ENCODE measurements at regions not wholly inside any gene's neighbourhood (a gene's known extent, or its start where the extent isn't known, plus 50 kb on each side); places are given as distances from the start of the nearest gene placed in this dataset.

DNA sequence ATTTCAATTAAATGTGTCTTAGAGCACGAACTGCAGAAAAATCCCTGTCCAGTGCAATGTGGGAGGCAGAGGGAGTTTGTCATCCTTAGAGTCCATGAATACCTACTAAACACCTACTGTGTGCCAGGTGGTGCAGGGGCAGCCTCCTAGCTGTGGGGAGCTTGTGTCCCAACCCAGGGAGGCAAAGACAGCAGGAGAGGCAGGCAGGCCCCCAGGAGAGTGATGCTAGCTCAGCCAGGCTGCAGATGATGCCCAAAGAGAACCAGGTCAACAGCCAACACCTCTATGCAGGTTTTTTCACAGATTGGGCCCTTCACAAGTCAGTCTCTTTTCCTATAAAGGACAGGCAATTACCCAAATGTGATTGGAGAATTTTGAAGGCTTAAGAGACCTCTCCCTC is 108.2 kb upstream of the UQCRFS1 start:
- DNase-seq (ENCODE audit: low read depth in 4 of 4, low spot score in 3 of 4) = no peak

DNA sequence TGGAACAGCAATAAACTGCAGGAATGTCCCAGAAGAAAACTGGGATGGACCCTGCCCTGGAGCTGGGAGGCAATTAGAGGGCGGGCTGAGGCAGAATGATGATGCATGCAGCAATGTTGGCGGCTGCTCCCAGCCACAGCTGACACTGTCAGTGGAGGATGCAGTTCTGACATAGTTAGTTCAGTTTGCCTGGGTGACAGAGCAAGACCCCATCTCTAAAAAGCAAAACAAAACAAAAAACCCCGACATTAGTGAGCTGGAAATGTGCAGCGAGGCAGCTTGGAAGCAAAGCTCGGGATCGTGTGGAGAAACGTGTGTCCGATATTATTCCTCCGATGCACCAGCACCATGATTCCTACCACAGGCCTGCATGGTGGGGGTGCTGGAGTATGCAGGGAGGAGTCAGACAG is 110.1 kb upstream of the UQCRFS1 start:
- no peak for DNase-seq (ENCODE audit: low read depth in 4 of 4, low spot score in 3 of 4)

DNA sequence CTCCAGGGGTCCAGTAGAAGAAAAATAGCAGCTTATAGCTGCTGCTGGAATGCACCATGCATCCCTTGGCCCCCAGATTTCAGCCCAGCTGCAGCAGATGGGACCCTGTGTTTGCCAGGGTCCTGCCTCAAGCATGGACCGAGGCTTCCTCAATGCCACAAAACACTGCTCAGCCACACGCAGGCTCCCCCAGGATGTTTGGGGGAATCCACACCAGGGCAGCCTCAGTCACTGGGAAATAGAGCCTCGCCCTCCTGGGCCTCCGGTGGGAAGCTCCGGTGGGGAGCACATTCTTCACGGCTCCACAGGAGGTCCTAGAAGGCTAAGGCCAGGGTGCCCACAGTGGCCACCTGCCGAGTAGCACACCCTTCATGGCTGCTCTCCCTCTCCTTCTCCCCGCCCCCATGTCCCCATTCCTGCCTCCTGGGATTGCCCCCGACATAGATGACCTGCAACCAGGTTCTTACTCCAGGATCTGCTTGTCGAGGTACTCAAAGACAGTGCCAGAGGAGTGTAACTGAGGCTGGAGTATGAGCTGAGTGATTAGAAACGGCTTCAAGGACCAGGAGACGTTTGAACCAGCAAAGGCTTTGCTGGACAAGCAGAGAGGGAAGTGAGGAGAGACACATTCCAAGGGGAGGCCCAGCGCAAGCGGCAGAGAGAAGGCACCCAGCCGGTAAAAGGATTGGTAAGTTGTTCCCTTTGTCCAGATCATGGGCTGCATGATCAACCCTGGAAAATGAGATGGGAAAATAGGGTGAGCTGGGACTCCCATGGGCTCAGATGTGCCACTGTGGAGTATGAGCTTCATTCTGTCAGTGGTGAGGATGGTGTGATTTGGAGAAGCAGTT is 110.7 kb upstream of the UQCRFS1 start:
- no peak for DNase-seq (ENCODE audit: low read depth in 4 of 4, low spot score in 3 of 4)

DNA sequence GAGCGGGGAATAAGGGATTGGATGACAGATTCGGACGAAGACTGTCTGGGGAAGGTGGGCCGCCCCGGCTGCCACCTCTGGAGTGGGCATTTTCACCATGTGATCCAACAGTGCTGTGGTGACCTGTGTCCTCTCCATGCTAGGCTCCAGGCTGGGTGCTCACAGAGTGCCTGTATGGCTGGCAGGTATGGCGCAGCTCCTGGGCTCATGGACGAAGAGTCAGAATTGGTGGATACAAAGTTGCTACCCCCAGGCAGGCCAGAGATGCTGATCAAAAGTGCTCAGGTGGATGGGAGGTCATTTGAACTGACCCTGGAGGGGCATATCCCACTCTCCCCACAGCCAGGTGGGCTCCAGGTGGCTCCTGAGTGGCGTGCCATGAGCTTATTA is 111.3 kb upstream of the UQCRFS1 start:
- DNase-seq (ENCODE audit: low read depth in 4 of 4, low spot score in 3 of 4) = no peak

DNA sequence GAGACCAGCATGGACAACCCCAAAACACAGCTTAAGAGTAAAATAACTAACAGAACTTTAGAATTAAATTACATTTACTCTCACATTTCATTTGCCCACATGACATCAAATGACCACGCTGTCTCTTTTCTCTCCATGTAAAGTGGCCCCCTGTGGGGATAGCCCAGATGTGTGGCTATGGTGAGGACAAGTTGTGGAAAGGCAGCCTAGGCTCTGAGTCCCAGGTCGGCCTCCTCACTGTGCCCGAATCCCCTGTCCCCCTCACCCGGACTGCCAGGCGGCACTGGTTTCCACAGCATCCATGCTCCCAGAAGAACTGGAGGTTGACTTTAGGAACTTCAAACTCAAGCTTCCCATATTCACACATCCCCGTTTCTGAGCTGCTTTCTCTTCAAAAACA is 111.8 kb upstream of the UQCRFS1 start:
- DNase-seq (ENCODE audit: low read depth in 4 of 4, low spot score in 3 of 4) = no peak

DNA sequence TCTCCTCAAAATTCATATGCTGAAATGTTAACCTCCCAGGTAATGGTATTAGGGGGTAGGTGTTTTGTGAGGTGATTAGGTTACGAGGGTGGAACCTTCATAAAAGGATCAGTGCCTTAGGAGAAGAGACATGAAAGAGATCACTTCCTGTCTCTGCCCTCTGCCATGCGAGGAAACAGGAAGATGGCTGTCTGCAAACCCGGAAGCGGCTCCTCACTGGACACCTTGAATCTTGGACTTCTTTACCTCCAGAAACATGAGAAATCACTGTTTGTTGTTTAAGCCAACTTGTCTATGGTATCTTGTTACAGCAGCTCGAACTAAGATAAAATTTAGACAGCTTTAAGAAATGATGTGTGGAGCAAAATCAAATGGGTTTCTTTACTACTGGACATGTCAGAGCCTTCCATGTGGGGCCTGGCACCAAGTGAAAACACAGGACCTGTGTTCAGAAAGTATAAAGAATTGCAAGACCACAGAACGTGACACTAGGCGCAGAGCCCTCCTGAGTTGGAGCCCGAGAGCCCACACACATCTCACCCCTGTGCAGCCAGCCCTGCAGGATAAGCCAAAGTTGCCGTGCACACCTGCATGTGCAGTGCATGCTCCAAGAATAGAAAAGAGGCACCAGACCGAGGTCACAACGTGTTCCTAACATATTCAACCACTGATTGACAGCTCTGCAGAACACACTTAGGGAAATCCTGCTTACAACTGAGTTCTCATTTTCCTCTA is 112.5 kb upstream of the UQCRFS1 start:
- DNase-seq (ENCODE audit: low read depth in 4 of 4, low spot score in 3 of 4) = no peak

DNA sequence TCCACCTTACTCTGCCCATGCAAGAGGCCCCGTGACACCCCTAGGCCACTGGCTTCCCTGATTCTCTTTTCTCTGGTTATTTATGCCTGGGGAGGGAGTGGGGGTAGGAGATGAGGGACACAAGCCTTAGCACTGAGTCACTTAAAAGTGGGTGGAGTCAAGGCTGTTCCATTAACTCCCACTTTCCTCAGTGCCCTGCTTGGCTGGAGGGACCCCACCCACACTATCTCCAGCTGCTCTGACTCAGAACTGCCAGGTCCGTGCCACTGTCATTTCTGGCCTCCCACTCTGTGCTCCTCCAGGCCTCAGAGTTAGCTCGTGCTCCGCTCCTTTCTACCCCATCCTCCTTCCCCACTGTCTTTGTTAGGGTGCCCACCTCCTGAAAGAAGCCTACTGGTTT is 113.4 kb upstream of the UQCRFS1 start:
- DNase-seq (ENCODE audit: low read depth in 4 of 4, low spot score in 3 of 4) = no peak

DNA sequence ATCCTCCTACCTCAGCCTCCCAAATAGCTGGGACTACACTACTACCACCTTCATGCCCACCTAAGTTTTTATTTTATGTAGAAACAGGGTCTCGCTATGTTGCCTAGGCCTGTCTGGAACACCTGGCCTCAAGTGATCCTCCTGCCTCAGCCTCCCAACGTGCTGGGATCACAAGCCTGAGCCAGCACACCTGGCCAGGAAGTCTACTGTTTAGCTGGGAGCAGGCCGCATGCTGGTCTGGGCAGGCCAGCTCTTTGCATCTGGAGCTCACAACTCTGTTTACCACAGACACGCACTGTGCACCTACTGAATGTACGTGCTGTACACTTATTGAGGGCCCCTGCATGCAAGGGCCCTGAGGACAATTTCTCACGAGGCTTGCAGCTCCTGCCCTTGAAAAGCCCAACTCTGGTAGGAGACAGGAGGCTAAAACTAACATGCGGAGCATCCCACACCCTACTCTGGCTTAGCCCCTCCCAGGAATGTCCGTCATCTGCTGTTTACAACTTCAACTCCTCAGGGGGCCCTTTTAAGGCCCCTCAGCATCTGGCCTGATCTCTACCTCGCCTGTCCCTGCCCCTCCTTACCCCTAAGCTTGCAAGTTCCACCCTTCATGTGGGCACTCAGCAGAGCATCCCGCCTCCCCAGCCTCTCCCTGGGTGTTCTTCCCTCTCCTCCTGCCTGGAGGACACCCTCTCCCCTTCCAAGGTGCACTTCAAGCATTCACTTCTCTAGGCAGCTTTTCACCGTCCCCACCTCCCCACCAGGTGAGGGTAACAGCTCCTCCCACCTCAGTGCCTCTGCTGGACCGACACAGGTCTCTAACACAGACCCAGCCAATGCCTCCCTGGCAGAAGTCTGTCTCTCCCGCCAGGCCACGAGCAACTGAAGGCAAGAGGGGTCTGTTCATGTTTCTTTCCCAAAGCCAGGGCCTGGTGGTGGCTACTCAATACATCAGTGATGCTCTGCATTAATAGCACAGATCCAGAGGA is 114.2 kb upstream of the UQCRFS1 start:
- no peak for DNase-seq (ENCODE audit: low read depth in 4 of 4, low spot score in 3 of 4)

DNA sequence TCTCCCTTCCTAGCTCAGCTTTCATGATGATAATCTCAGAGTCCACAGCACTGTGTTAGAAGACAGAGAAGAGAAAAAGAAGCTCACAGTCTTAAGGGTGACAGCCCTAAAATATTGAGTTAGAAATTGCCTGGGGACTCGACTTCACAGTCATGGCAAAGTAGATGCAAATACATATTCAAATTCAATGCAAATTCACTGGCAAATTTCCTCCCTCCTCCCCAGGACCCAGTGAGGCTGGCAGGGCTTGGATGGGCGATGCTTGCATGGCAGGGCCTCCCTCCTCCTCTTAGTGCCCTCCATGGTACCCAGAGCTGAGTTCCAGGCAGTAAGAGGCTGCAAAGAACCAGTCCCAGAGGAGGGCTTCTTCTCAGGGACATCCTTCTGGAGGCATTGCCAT is 115.6 kb upstream of the UQCRFS1 start:
- no peak for DNase-seq (ENCODE audit: low read depth in 4 of 4, low spot score in 3 of 4)

DNA sequence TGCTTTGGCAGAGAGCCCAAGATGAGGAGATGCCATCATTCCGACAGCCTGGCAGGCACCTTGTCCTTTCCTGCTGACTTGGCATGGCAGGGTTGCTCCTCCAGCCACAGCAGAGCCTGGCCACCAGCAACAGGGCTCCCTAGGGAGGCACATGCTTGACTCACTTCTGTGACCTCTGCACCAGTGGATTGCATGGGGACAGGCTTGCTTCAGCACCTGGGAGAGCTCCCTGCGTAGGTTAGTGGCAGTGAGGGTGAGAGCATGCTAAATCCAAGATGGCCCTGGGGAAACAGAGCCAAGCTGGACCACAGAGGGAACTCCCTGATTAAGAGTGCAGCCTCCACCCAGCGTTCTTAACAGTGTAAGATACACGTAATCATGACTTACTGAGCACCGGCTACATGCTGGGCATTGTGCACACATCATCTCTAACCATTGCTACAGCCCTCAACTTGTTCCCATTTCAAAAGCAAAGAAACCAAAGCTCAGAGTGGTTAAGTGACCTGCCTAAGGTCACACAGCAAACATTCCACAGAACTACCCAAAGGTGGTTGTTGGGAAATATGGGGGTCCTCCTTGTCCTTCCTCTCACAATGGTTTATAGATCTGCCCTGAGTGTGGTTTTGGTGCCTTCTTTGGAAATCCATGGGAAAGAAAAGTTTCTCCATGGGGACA is 116.6 kb upstream of the UQCRFS1 start:
- DNase-seq (ENCODE audit: low read depth in 4 of 4, low spot score in 3 of 4) = peak; percentile 13 to 49 (median 26)

DNA sequence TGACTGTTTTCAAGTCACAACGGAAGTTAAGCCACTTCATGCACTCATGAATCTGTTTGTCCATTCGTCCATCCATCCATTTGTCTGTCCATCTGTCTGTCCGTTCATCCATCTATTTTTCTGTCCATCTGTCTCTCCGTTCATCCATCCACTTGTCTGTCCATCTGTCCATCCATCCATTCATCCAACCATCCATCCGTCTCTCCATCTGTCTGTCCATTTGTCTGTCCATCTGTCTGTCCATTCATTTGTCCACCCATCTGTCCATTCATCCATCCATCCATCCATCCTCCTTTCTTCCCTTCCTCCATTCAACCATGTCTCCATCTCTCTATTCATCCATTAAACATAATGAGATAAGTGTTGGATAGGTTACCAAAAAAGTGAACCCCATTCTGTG is 123.5 kb upstream of the UQCRFS1 start:
- no peak for DNase-seq (ENCODE audit: low read depth in 4 of 4, low spot score in 3 of 4)

DNA sequence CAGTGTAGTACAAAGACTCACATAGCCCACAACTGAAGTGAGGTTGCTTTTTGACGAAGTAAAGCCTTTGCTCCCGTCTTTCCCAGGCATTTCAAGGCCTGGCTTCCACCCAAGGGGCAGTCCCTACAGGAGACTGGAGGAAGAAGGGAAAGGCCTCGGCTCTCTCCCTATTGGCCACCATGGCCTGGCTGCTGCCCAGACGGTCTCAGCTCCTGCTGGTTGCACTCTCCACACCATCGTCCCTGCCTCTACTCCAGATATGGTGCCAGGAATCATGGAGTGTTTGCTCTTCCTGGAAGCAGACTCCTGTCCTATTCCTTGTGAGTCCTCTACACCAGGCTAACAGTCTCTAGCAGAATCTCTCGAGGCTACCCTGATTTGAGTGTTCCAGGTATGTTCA is 124.1 kb upstream of the UQCRFS1 start:
- no peak for DNase-seq (ENCODE audit: low read depth in 4 of 4, low spot score in 3 of 4)

DNA sequence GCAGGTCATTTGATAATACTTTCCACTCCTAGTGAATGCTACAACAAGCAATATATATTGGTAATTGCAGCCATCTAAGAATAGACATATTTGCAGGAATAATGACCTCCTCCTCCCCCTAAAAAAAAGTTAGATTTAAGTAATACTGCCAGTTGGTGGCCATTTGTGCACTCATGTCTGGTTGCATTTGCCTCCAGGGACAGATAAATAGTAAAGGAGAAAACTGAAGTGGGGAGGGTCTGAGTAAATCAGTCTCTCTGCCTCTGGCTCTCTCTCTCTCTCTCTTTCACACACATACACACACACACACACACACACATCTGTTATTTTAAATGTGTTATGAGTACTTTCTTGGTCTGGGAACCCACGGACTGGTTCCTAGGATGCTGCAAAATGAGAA is 125.5 kb upstream of the UQCRFS1 start:
- DNase-seq (ENCODE audit: low read depth in 4 of 4, low spot score in 3 of 4) = no peak

DNA sequence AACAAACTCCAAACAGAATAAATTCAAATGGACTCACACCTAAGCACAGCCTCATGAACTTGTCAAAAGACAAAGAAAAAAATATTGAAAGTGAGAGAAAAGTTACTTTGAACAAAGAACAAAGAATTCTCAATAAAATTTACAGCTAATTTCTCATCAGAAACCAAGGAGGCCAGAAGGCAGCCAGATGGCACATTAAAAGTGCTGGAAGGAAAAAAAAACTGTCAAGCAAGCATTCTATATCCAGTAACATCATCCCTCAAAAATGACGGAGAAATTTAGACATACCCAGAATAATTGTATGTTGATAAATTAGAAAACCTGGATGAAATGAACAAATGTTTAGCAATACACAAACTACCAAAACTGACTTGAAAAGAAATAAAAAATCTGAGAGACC is 129.8 kb upstream of the UQCRFS1 start:
- DNase-seq (ENCODE audit: low read depth in 4 of 4, low spot score in 3 of 4) = no peak

DNA sequence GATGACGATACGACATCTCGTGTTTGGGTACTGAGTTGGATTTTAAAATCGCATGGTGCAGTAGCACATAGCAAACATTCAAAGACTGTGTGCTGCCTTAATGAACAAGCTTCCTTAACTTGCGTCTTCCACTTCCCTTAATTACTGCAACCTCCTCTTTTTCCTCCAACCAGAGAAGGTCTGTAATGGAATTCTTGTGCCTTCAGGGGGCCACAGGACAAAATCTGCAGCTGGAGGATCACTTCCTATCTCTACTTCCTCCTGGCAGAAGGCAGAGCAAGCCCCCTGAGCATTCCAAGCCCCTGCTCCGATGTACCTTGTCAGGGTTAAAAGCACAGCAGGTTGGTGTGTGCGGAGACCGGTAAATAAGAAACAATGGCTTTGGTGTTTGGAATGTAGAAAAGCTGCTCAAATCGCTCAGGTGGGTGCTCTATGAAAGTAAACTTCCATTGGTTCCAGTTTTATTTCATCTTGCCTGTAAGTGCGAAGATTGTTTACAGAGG is 151.3 kb upstream of the UQCRFS1 start:
- DNase-seq (ENCODE audit: low read depth in 4 of 4, low spot score in 3 of 4) = no peak

DNA sequence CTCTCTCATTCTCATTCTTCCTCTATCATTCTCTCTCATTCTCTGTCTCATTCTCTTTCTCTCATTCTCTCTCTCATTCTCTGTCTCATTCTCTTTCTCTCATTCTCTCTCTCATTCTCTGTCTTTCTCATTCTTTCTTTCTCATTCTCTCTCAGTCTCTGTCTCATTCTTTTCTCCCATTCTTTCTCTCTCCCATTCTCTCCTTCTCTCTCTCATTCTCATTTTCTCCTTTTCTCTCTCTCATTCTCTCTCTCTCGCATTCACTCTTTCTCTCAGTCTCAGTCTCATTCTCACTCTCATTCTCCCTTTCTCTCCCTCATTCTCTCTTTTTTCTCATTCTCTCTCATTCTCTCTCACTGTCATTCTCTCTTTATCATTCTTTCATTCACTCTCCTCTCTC is 152.0 kb upstream of the UQCRFS1 start:
- no peak for DNase-seq (ENCODE audit: low read depth in 4 of 4, low spot score in 3 of 4)

DNA sequence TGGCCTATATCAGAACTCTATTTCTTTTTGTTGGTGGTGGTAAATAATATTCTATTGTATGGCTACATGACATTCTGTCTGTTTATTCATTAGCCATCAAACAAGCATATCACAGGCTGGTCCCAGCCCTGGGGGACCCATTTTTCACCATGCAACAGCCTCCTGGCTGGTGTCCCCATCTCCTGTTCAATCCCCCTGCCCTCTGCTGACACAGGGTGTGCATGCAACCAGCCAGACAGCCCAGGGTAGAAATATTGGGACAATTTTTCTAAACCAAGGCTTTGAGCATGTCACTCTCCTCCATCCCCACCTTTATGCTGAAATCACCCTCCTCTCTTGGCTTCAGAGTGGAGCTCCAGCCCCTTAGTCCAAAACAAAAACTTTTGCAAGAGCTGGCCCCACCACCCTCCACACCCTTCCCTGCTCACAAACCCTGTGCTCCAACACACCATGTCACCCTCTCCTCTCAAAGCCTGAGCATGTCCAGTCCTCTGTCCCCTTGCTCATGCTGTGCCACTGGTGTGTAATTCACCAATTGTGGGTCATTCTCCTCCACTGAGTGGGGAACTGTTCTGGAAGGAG is 153.0 kb upstream of the UQCRFS1 start:
- no peak for DNase-seq (ENCODE audit: low read depth in 4 of 4, low spot score in 3 of 4)

DNA sequence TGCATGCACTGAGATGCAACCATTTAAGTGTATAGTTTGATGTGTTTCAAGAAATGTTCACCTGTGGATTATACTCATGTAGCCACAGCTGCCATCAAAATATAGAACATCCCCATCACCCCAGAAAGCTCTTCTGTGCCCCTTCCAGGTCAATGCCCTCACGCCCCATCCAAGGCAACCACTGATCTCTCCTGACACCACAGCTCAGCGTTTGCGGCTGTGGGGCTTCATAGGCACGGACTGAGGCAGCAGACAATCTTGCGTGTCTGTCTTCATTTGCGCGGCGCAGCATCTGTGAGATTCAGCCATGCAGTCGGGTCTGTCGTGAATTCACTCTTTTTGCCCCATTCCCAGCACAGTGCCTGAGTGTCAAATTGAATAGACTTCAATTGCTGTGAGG is 153.8 kb upstream of the UQCRFS1 start:
- DNase-seq (ENCODE audit: low read depth in 4 of 4, low spot score in 3 of 4) = no peak

DNA sequence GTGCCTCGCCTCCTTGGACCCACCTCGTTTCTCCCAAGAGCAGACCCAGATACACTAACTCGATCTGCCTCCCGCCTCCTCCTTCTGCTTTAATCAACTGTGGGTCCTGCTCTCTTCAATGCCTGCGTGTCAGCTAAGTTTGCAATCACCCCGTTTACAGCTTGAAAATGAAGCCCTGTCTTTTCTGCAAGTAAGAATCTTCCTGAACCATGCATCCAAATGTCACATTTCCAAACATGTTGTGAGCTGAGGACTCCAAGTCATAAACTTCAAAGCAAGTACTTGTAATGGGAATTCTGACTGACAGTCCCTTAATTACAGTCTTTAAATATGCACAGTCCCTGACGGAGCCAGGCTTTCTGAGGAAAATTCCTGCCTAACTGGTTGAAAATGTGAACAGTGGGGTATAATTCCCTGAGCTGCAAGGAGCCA is 154.9 kb upstream of the UQCRFS1 start:
- no peak for DNase-seq (ENCODE audit: low read depth in 4 of 4, low spot score in 3 of 4)

DNA sequence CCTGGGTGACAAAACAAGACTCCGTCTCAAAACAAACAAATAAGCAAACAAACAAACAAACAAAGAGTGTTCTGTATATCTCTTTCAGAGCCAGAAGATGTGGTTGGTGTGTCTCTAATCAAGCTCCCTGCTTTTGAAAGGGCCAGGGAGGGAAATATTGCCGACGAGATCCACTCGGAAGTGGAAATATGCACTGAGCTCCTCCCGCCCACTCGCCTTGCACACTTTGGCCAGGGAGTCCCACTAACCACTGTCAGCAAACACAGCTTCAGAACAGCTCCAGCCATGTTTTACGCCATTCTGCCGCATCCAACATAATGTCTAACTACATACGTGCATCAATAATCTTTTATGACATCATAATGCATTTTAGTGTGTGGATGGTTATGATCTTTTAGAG is 155.5 kb upstream of the VSTM2B start:
- no peak for DNase-seq (ENCODE audit: low read depth in 4 of 4, low spot score in 3 of 4)

All from right renal pelvis (tissue), 4 donors.